ENCODE measurements at regions not wholly inside any gene's neighbourhood (a gene's known extent, or its start where the extent isn't known, plus 50 kb on each side); places are given as distances from the start of the nearest gene placed in this dataset.

GRCh38 chr2:13667415-13667757 is 950.6 kb downstream of the TRIB2 start:
- no peak for TF ChIP-seq CTCF (IDR thresholded peaks at IDR 0.05)
- no peak for TF ChIP-seq POLR2A (IDR thresholded peaks at IDR 0.05)

Data from testis (tissue), 2 donors.